Transverse colon (tissue), 4 donors: ENCODE measurements at regions not wholly inside any gene's neighbourhood (a gene's known extent, or its start where the extent isn't known, plus 50 kb on each side); places are given as distances from the start of the nearest gene placed in this dataset.

ENCODE experiments used
- EP300 ChIP-seq: sonication (generic); formaldehyde crosslinking; IDR thresholded peaks from one replicate; pipeline ENCODE4 v1.6.1; 2017; ENCODE audit warnings: antibody characterized with exemption, low read depth
- POLR2A ChIP-seq: fragments of 450-650 bp; IDR thresholded peaks from one replicate; pipeline ENCODE4 v1.6.1; 2016; ENCODE audit warnings: antibody characterized with exemption, mild to moderate bottlenecking, moderate library complexity
- POLR2AphosphoS5 ChIP-seq, 3 donors: sonication (generic); formaldehyde crosslinking; IDR thresholded peaks; one replicate each; pipeline ENCODE4 v1.6.1; 2016; ENCODE audit warnings: antibody characterized with exemption in 3 of 3
- TF ChIP-seq, protein P1 (sequence below), 5 experiments: fragments of 200-600 bp in 3 of 5; fragments of 450-650 bp in 2 of 5; sonication (generic) in 3 of 5; IDR thresholded peaks; 1 replicate in 2 of 5; 2 replicates in 3 of 5; pipeline ENCODE4 v1.5.1; 2016 to 2017; ENCODE audit warnings: antibody characterized with exemption in 5 of 5, inconsistent platforms in 3 of 5, mild to moderate bottlenecking in 2 of 5, moderate library complexity in 1 of 5

DNA sequence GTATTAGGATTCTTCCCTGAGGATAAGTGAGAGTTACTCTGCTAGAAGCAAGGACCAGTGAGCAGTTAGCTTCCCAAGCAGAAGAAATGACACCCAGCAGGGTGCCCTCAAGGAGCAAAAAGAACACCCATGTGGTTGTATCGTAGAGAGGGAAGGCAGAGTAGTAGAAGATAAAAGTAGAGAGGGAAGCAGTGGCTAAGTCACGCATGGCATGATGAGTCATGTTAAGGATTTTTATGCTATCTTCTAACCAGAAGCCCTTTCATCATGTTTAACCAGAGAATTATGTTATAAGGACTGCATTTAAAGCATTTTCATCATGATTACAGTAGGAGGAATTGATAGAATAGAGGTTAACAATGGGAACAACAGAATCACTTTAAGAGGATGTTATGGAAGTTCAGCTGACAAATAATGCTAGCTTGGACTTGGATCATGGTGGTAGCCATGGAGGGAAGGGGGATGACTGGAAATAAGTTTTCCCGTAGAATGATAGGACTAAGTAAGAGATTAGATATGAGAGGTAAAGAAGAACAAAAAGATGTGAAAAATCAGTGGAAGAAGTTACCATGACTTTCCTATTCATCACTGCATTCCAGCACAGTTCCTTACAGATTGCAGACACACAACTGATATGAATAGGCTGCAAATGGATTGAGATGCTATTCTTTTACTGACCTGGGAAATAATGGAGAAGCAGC, 383.5 kb upstream of the INTU start:
- TF ChIP-seq, protein P1, sequence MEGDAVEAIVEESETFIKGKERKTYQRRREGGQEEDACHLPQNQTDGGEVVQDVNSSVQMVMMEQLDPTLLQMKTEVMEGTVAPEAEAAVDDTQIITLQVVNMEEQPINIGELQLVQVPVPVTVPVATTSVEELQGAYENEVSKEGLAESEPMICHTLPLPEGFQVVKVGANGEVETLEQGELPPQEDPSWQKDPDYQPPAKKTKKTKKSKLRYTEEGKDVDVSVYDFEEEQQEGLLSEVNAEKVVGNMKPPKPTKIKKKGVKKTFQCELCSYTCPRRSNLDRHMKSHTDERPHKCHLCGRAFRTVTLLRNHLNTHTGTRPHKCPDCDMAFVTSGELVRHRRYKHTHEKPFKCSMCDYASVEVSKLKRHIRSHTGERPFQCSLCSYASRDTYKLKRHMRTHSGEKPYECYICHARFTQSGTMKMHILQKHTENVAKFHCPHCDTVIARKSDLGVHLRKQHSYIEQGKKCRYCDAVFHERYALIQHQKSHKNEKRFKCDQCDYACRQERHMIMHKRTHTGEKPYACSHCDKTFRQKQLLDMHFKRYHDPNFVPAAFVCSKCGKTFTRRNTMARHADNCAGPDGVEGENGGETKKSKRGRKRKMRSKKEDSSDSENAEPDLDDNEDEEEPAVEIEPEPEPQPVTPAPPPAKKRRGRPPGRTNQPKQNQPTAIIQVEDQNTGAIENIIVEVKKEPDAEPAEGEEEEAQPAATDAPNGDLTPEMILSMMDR (IDR thresholded peaks at IDR 0.05) = no peak
- TF ChIP-seq POLR2A = no peak
- TF ChIP-seq EP300 = no peak
- no peak for TF ChIP-seq POLR2AphosphoS5 (IDR thresholded peaks at IDR 0.05)
